Small intestine (tissue), 7 donors: ENCODE measurements at regions not wholly inside any gene's neighbourhood (a gene's known extent, or its start where the extent isn't known, plus 50 kb on each side); places are given as distances from the start of the nearest gene placed in this dataset.
"Not testable (repeated sequence)": the region's sequence is repeated elsewhere in the genome, so short reads cannot be mapped to it uniquely, and the experiment has no call there.

Source experiments
- DNase-seq, 2 donors: peaks; one replicate each; pipeline versions ENCODE4 v3.0.0 to v3.0.0-alpha.2; 2013
- FAIRE-seq: peaks from 2 replicates; lab custom pipeline; 2012; peaks lifted over from hg19 to GRCh38; lab: Jason Lieb, UNC
- H3K27ac ChIP-seq, 3 donors: one replicate each; pipeline ENCODE4 v1.5.1; 2013; ENCODE audit warnings: low read length in 2 of 3, mild to moderate bottlenecking in 2 of 3, control low read depth in 1 of 3, inconsistent platforms in 1 of 3, low read depth in 1 of 3, moderate library complexity in 1 of 3
- H3K27me3 ChIP-seq, 3 donors: one replicate each; pipeline ENCODE4 v1.6.1; 2013; ENCODE audit warnings: low read length in 3 of 3, inconsistent platforms in 1 of 3; ENCODE audit not compliant: control insufficient read depth in 3 of 3, insufficient read depth in 3 of 3
- H3K36me3 ChIP-seq, 3 donors: one replicate each; pipeline ENCODE4 v1.6.1; 2013; ENCODE audit warnings: low read length in 3 of 3, inconsistent platforms in 1 of 3, low read depth in 1 of 3, mild to moderate bottlenecking in 1 of 3, moderate library complexity in 1 of 3; ENCODE audit not compliant: control insufficient read depth in 3 of 3, insufficient read depth in 2 of 3
- H3K4me1 ChIP-seq, 3 donors: one replicate each; pipeline ENCODE4 v1.6.1; 2013; ENCODE audit warnings: low read length in 2 of 3, inconsistent platforms in 1 of 3, low read depth in 1 of 3, mild to moderate bottlenecking in 1 of 3, moderate library complexity in 1 of 3; ENCODE audit not compliant: control insufficient read depth in 3 of 3, insufficient read depth in 2 of 3
- H3K4me3 ChIP-seq, 3 donors: one replicate each; pipeline ENCODE4 v1.5.1; 2013; ENCODE audit warnings: low read length in 3 of 3, control low read depth in 1 of 3, inconsistent platforms in 1 of 3, low read depth in 1 of 3, mild to moderate bottlenecking in 1 of 3, moderate library complexity in 1 of 3
- H3K9me3 ChIP-seq, 2 donors: one replicate each; pipeline ENCODE4 v1.6.1; 2013; ENCODE audit warnings: low read depth in 1 of 2, low read length in 1 of 2; ENCODE audit not compliant: control insufficient read depth in 2 of 2, insufficient read depth in 1 of 2
- WGBS, 3 donors: extraction: QIAGEN DNeasy Blood & Tissue Kit; methylation state at CpG; one replicate each; pipeline ENCODE4 v1.1.7; 2013; 5-methylcytosine and 5-hydroxymethylcytosine counted together
- donor health status: healthy with polysubstance abuse.
- donor health status: control.
- donor health status: control.
- donor health status: Bipolar disorder and iron deficiency.
- donor health status: healthy.

DNA sequence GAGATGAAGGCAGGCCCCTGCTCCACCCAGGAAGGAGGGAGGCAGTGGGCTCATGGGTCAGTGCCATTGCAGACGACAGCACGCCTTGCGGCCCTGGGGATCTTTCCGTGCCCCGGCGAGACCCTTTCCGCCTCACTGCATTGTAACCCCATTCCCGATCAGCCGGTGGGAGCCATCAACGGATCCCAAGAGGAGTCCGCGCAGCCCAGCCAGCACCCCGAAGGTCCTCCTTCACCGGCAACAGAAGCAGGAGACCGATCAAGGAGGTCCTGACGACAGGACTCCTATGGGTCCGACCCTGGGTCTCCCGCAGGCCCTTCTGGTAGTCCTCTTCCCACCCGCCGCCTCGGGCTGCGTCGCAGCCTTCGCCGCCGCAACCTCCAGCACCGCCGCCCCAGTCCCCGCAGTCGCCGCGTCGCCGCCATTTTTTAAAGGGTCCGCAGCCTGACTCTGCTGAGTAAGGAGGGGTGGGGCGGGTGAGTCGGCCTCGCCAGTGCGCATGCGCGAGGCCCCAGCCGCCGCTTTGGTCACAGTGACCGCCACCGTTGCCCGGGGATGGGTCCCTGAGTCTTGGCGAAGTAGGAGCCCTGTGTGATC is 1417.0 kb upstream of the PCDH10 start:
- not testable (repeated sequence) for H3K27me3 ChIP-seq, FAIRE-seq, H3K36me3 ChIP-seq, H3K4me3 ChIP-seq, H3K27ac ChIP-seq, H3K4me1 ChIP-seq, DNase-seq
- WGBS, 3 donors, result 96 to 98% (median 96%) methylated on average over 14 to 44 of the region's 47 CpGs
- H3K9me3 ChIP-seq, result peaks cover 1 to 23% of the 10 kb centered on the region in 2 donors

- H3K27me3 ChIP-seq, DNase-seq, H3K27ac ChIP-seq, H3K4me3 ChIP-seq, H3K4me1 ChIP-seq, H3K36me3 ChIP-seq, FAIRE-seq: not testable (repeated sequence)
- peaks cover 0 to 16% of the 10 kb centered on the region in 2 donors for H3K9me3 ChIP-seq
- 93 to 98% (median 96%) methylated on average over 2 to 31 of the region's 31 CpGs for WGBS, 3 donors
Observed at GRCh38 chr4:131734321-131734720, 1414.8 kb upstream of the PCDH10 start.

DNA sequence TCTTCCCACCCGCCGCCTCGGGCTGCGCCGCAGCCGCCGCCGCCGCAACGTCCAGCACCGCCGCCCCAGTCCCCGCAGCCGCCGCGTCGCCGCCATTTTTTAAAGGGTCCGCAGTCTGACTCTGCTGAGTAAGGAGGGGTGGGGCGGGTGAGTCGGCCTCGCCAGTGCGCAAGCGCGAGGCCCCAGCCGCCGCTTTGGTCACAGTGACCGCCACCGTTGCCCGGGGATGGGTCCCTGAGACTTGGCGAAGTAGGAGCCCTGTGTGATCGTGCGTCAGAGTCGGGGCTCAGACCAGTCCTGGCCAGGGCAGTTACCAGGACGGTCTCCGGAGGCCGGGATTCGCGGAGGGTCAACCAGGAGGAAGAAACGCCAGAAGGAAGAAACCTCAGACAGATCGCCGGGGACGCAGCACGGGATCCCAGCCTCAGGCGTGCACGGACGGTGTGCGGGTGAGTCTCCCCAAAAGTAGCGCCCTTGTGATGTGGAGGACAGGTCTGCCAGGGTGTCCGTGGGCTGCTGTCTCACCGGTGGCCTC is 1414.2 kb upstream of the PCDH10 start:
- not testable (repeated sequence) for H3K4me1 ChIP-seq, H3K27ac ChIP-seq, DNase-seq, H3K27me3 ChIP-seq, FAIRE-seq, H3K4me3 ChIP-seq, H3K36me3 ChIP-seq
- peaks cover 0 to 13% of the 10 kb centered on the region in 2 donors for H3K9me3 ChIP-seq
- WGBS, 3 donors, result 96 to 97% (median 96%) methylated on average over 34 to 49 of the region's 51 CpGs

DNA sequence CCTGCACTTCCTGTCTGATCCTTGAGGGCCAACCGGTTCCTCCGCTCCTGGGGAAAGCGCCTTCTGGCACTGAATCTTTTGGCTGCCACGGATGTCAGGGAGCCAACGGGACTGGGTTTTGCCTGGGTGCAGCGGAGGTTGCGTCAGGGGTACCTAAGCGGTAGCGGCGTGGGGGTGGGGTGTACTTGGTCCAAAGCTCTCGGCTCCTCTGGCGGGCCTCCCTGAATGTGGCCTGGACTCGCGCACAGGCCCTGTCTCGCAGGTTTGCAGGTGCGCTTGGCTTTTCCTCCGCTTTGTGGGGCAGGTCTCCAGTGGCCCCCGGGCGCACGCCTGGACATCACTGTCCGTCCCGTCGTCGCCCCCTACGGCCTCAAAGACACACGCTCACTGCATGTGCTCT is 1410.1 kb upstream of the PCDH10 start:
- WGBS, 3 donors, result 94 to 97% (median 95%) methylated on average over 14 to 25 of the region's 26 CpGs
- not testable (repeated sequence) for H3K36me3 ChIP-seq, DNase-seq, H3K27me3 ChIP-seq, H3K9me3 ChIP-seq, FAIRE-seq, H3K4me3 ChIP-seq, H3K4me1 ChIP-seq, H3K27ac ChIP-seq

DNA sequence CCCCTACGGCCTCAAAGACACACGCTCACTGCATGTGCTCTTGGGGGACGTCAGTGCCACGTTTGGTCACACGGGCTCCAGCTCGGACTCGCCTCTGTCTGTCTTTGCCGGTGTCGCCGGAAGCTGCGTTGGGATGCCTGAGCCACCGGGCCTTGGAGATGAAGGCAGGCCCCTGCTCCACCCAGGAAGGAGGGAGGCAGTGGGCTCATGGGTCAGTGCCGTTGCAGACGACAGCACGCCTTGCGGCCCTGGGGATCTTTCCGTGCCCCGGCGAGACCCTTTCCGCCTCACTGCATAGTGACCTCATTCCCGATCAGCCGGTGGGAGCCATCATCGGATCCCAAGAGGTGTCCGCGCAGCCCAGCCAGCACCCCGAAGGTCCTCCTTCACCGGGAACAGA is 1407.3 kb upstream of the PCDH10 start:
- not testable (repeated sequence) for H3K4me1 ChIP-seq, H3K27me3 ChIP-seq, H3K4me3 ChIP-seq, H3K9me3 ChIP-seq, FAIRE-seq, H3K36me3 ChIP-seq, DNase-seq, H3K27ac ChIP-seq
- 96 to 100% methylated on average over 8 to 14 of the region's 27 CpGs; no CpG with 5 or more reads in 1 of the 3 donors for WGBS, 3 donors

GRCh38 chr4:131742536-131743205 is 1406.4 kb upstream of the PCDH10 start:
- DNase-seq, H3K27me3 ChIP-seq, H3K36me3 ChIP-seq, H3K4me3 ChIP-seq, H3K4me1 ChIP-seq, H3K27ac ChIP-seq, FAIRE-seq, H3K9me3 ChIP-seq: not testable (repeated sequence)
- WGBS, 3 donors, result 97 to 98% (median 97%) methylated on average over 23 to 43 of the region's 45 CpGs

DNA sequence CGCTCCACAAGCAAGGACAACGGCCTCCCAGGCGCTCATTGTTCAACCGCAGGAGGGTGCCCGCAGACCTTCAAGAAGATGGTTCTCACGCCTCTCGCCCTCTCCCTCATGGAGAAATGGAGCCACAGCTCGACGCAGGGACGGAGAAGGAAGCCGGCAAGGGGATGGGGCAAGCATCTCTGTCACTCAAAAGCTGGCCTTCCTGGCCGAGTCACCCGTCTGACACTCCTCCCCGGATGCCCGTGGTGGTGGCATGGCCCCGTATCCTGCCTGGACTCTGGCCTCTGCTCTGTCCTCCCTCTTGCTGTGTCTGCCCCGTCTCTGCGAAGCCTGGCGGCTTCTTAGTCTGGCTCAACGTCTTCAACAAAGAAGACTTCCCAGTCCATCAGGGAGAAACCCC is 1405.7 kb upstream of the PCDH10 start:
- 91 to 95% (median 95%) methylated on average over 4 to 9 of the region's 20 CpGs for WGBS, 3 donors
- H3K9me3 ChIP-seq, H3K4me1 ChIP-seq, H3K27me3 ChIP-seq, H3K36me3 ChIP-seq, FAIRE-seq, H3K27ac ChIP-seq, H3K4me3 ChIP-seq, DNase-seq: not testable (repeated sequence)

GRCh38 chr4:131747203-131747602 is 1401.9 kb upstream of the PCDH10 start:
- not testable (repeated sequence) for DNase-seq, H3K9me3 ChIP-seq, H3K36me3 ChIP-seq, H3K4me3 ChIP-seq, H3K27me3 ChIP-seq, H3K4me1 ChIP-seq, FAIRE-seq, H3K27ac ChIP-seq
- WGBS, 3 donors, result 93 to 100% (median 96%) methylated on average over 8 to 23 of the region's 34 CpGs
